ENCODE measurements at regions not wholly inside any gene's neighbourhood (a gene's known extent, or its start where the extent isn't known, plus 50 kb on each side); places are given as distances from the start of the nearest gene placed in this dataset.

DNA sequence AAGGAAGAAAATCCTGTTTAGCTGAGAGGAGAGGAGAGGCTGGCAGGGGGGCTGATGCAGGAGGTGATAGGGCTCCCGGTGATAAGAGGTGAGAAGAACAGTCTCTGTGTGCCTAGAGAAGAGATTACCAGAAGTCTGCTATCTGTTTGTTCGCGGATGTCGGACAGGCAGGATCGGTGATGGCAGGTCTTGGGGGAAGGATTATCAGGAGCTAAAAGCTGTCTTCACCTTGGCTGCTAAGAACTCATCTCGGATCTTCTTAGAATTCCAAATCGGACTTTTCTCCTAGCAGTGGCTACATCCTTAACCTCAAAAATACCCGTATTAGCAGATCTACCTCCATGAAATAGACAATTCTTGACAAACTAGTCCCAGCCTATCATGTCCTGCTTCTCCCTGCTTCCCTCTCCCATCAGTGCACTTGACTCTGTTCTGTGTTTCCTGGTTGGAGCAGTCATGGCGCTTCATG lies 282.1 kb upstream of the TRIB2 start:
- TF ChIP-seq, protein P1, sequence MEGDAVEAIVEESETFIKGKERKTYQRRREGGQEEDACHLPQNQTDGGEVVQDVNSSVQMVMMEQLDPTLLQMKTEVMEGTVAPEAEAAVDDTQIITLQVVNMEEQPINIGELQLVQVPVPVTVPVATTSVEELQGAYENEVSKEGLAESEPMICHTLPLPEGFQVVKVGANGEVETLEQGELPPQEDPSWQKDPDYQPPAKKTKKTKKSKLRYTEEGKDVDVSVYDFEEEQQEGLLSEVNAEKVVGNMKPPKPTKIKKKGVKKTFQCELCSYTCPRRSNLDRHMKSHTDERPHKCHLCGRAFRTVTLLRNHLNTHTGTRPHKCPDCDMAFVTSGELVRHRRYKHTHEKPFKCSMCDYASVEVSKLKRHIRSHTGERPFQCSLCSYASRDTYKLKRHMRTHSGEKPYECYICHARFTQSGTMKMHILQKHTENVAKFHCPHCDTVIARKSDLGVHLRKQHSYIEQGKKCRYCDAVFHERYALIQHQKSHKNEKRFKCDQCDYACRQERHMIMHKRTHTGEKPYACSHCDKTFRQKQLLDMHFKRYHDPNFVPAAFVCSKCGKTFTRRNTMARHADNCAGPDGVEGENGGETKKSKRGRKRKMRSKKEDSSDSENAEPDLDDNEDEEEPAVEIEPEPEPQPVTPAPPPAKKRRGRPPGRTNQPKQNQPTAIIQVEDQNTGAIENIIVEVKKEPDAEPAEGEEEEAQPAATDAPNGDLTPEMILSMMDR (IDR thresholded peaks at IDR 0.05), result no peak
- no peak for TF ChIP-seq EZH2 (IDR thresholded peaks at IDR 0.05; ENCODE audit: borderline replicate concordance, insufficient read depth, low read depth, low read length, poor library complexity, severe bottlenecking)

Measured in B cell (primary cell).